HEK293 (cell line): ENCODE measurements at regions not wholly inside any gene's neighbourhood (a gene's known extent, or its start where the extent isn't known, plus 50 kb on each side); places are given as distances from the start of the nearest gene placed in this dataset.

Experiments used
- CTCF ChIA-PET: fragments of 350-600 bp; formaldehyde crosslinking; extraction: SDS; loops from one replicate; lab custom pipeline; 2021; ENCODE audit warnings: antibody characterized with exemption; lab: Yijun Ruan, JAX
- POLR2A ChIA-PET: fragments of 300-600 bp; formaldehyde crosslinking; extraction: SDS; loops from one replicate; lab custom pipeline; 2020; ENCODE audit warnings: antibody characterized with exemption, inconsistent platforms; lab: Yijun Ruan, JAX
- H3K27ac ChIP-seq: fragments of 200-500 bp; sonication (Bioruptor generic); 2 replicates; pipeline ENCODE4 v1.5.1; 2014; ENCODE audit warnings: low read depth, low read length, control low read depth, inconsistent platforms; ENCODE audit errors: extremely low read depth
- H3K36me3 ChIP-seq, 2 experiments: fragments of 200-500 bp in 1 of 2; sonication (Bioruptor generic) in 1 of 2; 1 replicate in 1 of 2; 2 replicates in 1 of 2; pipeline ENCODE4 v1.5.1; 2014 to 2017; ENCODE audit warnings: inconsistent platforms in 2 of 2, low read length in 2 of 2; ENCODE audit not compliant: control insufficient read depth in 2 of 2, insufficient read depth in 1 of 2
- H3K4me1 ChIP-seq: fragments of 200-500 bp; sonication (Bioruptor generic); 2 replicates; pipeline ENCODE4 v1.5.1; 2014; ENCODE audit warnings: mild to moderate bottlenecking, low read length, inconsistent platforms; ENCODE audit not compliant: control insufficient read depth, insufficient read depth
- H3K4me3 ChIP-seq: 2 replicates; pipeline ENCODE4 v1.5.1; 2011; ENCODE audit warnings: low read depth, mild to moderate bottlenecking, control low read depth, low read length, moderate library complexity
- H3K9me3 ChIP-seq: fragments of 200-500 bp; sonication (Bioruptor generic); 2 replicates; pipeline ENCODE4 v1.5.1; 2014; ENCODE audit warnings: low read depth, low read length, inconsistent platforms; ENCODE audit not compliant: control insufficient read depth, insufficient read depth
- FEZF1 ChIP-seq: fragments of 450-650 bp; formaldehyde crosslinking; IDR thresholded peaks from 2 replicates; pipeline ENCODE4 v1.5.1; 2016; ENCODE audit warnings: missing biosample characterization, missing genetic modification characterization
- KLF1 ChIP-seq: fragments of 450-650 bp; formaldehyde crosslinking; IDR thresholded peaks from 2 replicates; pipeline ENCODE4 v1.5.1; 2016; ENCODE audit warnings: missing biosample characterization, missing genetic modification characterization
- OVOL3 ChIP-seq: fragments of 450-650 bp; formaldehyde crosslinking; IDR thresholded peaks from 2 replicates; pipeline ENCODE4 v1.5.1; 2016; ENCODE audit warnings: missing biosample characterization, missing genetic modification characterization
- SCRT1 ChIP-seq: fragments of 450-650 bp; formaldehyde crosslinking; IDR thresholded peaks from 2 replicates; pipeline ENCODE4 v1.5.1; 2016; ENCODE audit warnings: missing biosample characterization, missing genetic modification characterization, borderline replicate concordance
- SETDB1 ChIP-seq: IDR thresholded peaks from one replicate; pipeline ENCODE4 v1.6.1; 2017; ENCODE audit warnings: mild to moderate bottlenecking, low read length, moderate library complexity, mixed read lengths; ENCODE audit not compliant: insufficient read length
- ZFHX2 ChIP-seq: fragments of 450-650 bp; formaldehyde crosslinking; conservative IDR thresholded peaks from 2 replicates; pipeline ENCODE4 v1.5.1; 2016; ENCODE audit warnings: missing biosample characterization, missing genetic modification characterization
- ZNF184 ChIP-seq: fragments of 450-650 bp; IDR thresholded peaks from 2 replicates; pipeline ENCODE4 v1.5.1; 2018; ENCODE audit warnings: missing biosample characterization, mild to moderate bottlenecking, missing genetic modification characterization
- ZNF19 ChIP-seq: fragments of 450-650 bp; formaldehyde crosslinking; IDR thresholded peaks from 2 replicates; pipeline ENCODE4; 2016; ENCODE audit warnings: missing biosample characterization, missing genetic modification characterization, low read depth
- ZNF433 ChIP-seq: fragments of 450-650 bp; formaldehyde crosslinking; IDR thresholded peaks from 2 replicates; pipeline ENCODE4 v1.5.1; 2016; ENCODE audit warnings: missing biosample characterization, missing genetic modification characterization, low read depth
- ZNF514 ChIP-seq: fragments of 450-650 bp; formaldehyde crosslinking; IDR thresholded peaks from 2 replicates; pipeline ENCODE4 v1.5.1; 2016; ENCODE audit warnings: missing biosample characterization, missing genetic modification characterization
- ZNF544 ChIP-seq: fragments of 450-650 bp; formaldehyde crosslinking; IDR thresholded peaks from 2 replicates; pipeline ENCODE4 v1.5.0; 2017; ENCODE audit warnings: missing biosample characterization, missing genetic modification characterization
- ZNF629 ChIP-seq: fragments of 450-650 bp; formaldehyde crosslinking; IDR thresholded peaks from 2 replicates; pipeline ENCODE4 v1.5.1; 2017; ENCODE audit warnings: missing biosample characterization, missing genetic modification characterization
- ZNF660 ChIP-seq: fragments of 450-650 bp; IDR thresholded peaks from 2 replicates; pipeline ENCODE4 v1.5.1; 2018; ENCODE audit warnings: missing biosample characterization, mild to moderate bottlenecking, missing genetic modification characterization
- ZNF776 ChIP-seq: fragments of 450-650 bp; formaldehyde crosslinking; IDR thresholded peaks from 2 replicates; pipeline ENCODE4 v1.5.0; 2017; ENCODE audit warnings: missing biosample characterization, missing genetic modification characterization, borderline replicate concordance
- ZSCAN16 ChIP-seq: fragments of 450-650 bp; formaldehyde crosslinking; IDR thresholded peaks from 2 replicates; pipeline ENCODE4 v1.5.1; 2016; ENCODE audit warnings: missing biosample characterization, missing genetic modification characterization
- TF ChIP-seq, protein P1 (sequence below): fragments of 450-650 bp; formaldehyde crosslinking; IDR thresholded peaks from 2 replicates; pipeline ENCODE4 v1.5.1; 2016; ENCODE audit warnings: missing biosample characterization, missing genetic modification characterization
- TF ChIP-seq, protein P2 (sequence below): fragments of 450-650 bp; formaldehyde crosslinking; IDR thresholded peaks from 2 replicates; pipeline ENCODE4 v1.5.1; 2016; ENCODE audit warnings: missing biosample characterization, missing genetic modification characterization
- TF ChIP-seq, protein P3 (sequence below): fragments of 450-650 bp; formaldehyde crosslinking; IDR thresholded peaks from 2 replicates; pipeline ENCODE4 v1.5.1; 2017; ENCODE audit warnings: missing biosample characterization, missing genetic modification characterization
- TF ChIP-seq, protein P4 (sequence below): fragments of 450-650 bp; formaldehyde crosslinking; IDR thresholded peaks from 2 replicates; pipeline ENCODE4 v1.5.0; 2017; ENCODE audit warnings: missing biosample characterization, missing genetic modification characterization, borderline replicate concordance
- TF ChIP-seq, protein P5 (sequence below): fragments of 450-650 bp; formaldehyde crosslinking; IDR thresholded peaks from 2 replicates; pipeline ENCODE4 v1.5.1; 2016; ENCODE audit warnings: missing biosample characterization, missing genetic modification characterization, borderline replicate concordance

DNA sequence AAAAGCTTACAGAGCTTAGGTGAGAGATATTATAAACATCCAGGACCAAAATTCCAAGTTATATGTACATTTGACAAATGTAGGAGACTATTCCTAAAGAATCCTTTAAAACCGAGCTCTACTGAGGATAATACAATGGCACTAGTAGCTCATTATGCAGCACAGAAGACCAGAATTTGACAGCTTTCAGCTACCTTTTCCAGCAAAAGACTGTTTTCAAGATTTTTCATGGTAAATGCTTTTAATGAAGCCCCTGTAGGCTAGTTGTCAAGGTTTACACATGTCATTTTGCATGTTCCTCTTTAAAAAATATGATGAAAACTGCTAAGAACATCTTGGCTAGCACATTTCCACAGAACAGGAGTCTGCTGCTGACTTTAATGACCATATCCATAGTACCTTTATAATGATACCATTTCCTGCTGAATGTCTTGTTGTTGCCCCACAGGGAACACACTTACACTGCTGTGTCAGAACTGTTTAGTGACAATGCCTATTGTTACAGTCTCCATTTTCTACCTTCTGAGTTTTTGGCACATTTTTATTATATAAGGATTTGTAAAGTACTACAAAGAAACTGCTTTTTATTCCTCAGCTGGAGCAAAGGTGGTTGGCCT is 1382.3 kb downstream of the RAPGEF2 start:
- TF ChIP-seq, protein P1, sequence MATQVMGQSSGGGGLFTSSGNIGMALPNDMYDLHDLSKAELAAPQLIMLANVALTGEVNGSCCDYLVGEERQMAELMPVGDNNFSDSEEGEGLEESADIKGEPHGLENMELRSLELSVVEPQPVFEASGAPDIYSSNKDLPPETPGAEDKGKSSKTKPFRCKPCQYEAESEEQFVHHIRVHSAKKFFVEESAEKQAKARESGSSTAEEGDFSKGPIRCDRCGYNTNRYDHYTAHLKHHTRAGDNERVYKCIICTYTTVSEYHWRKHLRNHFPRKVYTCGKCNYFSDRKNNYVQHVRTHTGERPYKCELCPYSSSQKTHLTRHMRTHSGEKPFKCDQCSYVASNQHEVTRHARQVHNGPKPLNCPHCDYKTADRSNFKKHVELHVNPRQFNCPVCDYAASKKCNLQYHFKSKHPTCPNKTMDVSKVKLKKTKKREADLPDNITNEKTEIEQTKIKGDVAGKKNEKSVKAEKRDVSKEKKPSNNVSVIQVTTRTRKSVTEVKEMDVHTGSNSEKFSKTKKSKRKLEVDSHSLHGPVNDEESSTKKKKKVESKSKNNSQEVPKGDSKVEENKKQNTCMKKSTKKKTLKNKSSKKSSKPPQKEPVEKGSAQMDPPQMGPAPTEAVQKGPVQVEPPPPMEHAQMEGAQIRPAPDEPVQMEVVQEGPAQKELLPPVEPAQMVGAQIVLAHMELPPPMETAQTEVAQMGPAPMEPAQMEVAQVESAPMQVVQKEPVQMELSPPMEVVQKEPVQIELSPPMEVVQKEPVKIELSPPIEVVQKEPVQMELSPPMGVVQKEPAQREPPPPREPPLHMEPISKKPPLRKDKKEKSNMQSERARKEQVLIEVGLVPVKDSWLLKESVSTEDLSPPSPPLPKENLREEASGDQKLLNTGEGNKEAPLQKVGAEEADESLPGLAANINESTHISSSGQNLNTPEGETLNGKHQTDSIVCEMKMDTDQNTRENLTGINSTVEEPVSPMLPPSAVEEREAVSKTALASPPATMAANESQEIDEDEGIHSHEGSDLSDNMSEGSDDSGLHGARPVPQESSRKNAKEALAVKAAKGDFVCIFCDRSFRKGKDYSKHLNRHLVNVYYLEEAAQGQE (tag by site-specific recombination) = no peak
- TF ChIP-seq ZNF514 (tag by site-specific recombination) (no peak), SCRT1 (no peak), SETDB1 (no peak), FEZF1 (tag by site-specific recombination) (no peak), ZNF629 (tag by site-specific recombination) (no peak), ZNF433 (tag by site-specific recombination) (no peak), ZSCAN16 (tag by site-specific recombination) (no peak), ZNF660 (no peak), ZNF184 (tag by site-specific recombination) (no peak), ZNF544 (no peak), OVOL3 (no peak), ZNF19 (tag by site-specific recombination) (no peak), ZNF776 (no peak), KLF1 (tag by site-specific recombination) (no peak), ZFHX2 (tag by site-specific recombination) (no peak)
- TF ChIP-seq, protein P2, sequence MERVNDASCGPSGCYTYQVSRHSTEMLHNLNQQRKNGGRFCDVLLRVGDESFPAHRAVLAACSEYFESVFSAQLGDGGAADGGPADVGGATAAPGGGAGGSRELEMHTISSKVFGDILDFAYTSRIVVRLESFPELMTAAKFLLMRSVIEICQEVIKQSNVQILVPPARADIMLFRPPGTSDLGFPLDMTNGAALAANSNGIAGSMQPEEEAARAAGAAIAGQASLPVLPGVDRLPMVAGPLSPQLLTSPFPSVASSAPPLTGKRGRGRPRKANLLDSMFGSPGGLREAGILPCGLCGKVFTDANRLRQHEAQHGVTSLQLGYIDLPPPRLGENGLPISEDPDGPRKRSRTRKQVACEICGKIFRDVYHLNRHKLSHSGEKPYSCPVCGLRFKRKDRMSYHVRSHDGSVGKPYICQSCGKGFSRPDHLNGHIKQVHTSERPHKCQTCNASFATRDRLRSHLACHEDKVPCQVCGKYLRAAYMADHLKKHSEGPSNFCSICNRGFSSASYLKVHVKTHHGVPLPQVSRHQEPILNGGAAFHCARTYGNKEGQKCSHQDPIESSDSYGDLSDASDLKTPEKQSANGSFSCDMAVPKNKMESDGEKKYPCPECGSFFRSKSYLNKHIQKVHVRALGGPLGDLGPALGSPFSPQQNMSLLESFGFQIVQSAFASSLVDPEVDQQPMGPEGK (tag by site-specific recombination) = no peak
- TF ChIP-seq, protein P3, sequence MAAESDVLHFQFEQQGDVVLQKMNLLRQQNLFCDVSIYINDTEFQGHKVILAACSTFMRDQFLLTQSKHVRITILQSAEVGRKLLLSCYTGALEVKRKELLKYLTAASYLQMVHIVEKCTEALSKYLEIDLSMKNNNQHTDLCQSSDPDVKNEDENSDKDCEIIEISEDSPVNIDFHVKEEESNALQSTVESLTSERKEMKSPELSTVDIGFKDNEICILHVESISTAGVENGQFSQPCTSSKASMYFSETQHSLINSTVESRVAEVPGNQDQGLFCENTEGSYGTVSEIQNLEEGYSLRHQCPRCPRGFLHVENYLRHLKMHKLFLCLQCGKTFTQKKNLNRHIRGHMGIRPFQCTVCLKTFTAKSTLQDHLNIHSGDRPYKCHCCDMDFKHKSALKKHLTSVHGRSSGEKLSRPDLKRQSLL (tag by site-specific recombination) = no peak
- TF ChIP-seq, protein P4, sequence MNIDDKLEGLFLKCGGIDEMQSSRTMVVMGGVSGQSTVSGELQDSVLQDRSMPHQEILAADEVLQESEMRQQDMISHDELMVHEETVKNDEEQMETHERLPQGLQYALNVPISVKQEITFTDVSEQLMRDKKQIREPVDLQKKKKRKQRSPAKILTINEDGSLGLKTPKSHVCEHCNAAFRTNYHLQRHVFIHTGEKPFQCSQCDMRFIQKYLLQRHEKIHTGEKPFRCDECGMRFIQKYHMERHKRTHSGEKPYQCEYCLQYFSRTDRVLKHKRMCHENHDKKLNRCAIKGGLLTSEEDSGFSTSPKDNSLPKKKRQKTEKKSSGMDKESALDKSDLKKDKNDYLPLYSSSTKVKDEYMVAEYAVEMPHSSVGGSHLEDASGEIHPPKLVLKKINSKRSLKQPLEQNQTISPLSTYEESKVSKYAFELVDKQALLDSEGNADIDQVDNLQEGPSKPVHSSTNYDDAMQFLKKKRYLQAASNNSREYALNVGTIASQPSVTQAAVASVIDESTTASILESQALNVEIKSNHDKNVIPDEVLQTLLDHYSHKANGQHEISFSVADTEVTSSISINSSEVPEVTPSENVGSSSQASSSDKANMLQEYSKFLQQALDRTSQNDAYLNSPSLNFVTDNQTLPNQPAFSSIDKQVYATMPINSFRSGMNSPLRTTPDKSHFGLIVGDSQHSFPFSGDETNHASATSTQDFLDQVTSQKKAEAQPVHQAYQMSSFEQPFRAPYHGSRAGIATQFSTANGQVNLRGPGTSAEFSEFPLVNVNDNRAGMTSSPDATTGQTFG = no peak
- TF ChIP-seq, protein P5, sequence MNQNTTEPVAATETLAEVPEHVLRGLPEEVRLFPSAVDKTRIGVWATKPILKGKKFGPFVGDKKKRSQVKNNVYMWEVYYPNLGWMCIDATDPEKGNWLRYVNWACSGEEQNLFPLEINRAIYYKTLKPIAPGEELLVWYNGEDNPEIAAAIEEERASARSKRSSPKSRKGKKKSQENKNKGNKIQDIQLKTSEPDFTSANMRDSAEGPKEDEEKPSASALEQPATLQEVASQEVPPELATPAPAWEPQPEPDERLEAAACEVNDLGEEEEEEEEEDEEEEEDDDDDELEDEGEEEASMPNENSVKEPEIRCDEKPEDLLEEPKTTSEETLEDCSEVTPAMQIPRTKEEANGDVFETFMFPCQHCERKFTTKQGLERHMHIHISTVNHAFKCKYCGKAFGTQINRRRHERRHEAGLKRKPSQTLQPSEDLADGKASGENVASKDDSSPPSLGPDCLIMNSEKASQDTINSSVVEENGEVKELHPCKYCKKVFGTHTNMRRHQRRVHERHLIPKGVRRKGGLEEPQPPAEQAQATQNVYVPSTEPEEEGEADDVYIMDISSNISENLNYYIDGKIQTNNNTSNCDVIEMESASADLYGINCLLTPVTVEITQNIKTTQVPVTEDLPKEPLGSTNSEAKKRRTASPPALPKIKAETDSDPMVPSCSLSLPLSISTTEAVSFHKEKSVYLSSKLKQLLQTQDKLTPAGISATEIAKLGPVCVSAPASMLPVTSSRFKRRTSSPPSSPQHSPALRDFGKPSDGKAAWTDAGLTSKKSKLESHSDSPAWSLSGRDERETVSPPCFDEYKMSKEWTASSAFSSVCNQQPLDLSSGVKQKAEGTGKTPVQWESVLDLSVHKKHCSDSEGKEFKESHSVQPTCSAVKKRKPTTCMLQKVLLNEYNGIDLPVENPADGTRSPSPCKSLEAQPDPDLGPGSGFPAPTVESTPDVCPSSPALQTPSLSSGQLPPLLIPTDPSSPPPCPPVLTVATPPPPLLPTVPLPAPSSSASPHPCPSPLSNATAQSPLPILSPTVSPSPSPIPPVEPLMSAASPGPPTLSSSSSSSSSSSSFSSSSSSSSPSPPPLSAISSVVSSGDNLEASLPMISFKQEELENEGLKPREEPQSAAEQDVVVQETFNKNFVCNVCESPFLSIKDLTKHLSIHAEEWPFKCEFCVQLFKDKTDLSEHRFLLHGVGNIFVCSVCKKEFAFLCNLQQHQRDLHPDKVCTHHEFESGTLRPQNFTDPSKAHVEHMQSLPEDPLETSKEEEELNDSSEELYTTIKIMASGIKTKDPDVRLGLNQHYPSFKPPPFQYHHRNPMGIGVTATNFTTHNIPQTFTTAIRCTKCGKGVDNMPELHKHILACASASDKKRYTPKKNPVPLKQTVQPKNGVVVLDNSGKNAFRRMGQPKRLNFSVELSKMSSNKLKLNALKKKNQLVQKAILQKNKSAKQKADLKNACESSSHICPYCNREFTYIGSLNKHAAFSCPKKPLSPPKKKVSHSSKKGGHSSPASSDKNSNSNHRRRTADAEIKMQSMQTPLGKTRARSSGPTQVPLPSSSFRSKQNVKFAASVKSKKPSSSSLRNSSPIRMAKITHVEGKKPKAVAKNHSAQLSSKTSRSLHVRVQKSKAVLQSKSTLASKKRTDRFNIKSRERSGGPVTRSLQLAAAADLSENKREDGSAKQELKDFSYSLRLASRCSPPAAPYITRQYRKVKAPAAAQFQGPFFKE (tag by site-specific recombination) = no peak
- H3K27ac ChIP-seq = no peak overlapping the region
- ChIA-PET CTCF (no interaction called here), POLR2A (no interaction called here)
- H3K36me3 ChIP-seq = no peaks in the 10 kb centered on the region
- H3K4me1 ChIP-seq = no peaks in the 10 kb centered on the region
- no peak overlapping the region for H3K4me3 ChIP-seq
- no peaks in the 10 kb centered on the region for H3K9me3 ChIP-seq
